ENCODE measurements at regions not wholly inside any gene's neighbourhood (a gene's known extent, or its start where the extent isn't known, plus 50 kb on each side); places are given as distances from the start of the nearest gene placed in this dataset.

- TF ChIP-seq CTCF (IDR thresholded peaks at IDR 0.05; ENCODE audit: low read depth, low read length) = no peak
- H3K4me3 ChIP-seq (ENCODE audit: low read depth, low read length) = no peak overlapping the region
These were observed 91.2 kb upstream of the MARCKS start for GRCh38 chr6:113765909-113766308.

GRCh38 chr6:113767985-113768384 lies 89.2 kb upstream of the MARCKS start:
- H3K4me3 ChIP-seq (ENCODE audit: low read depth, low read length) = no peak overlapping the region
- TF ChIP-seq CTCF (IDR thresholded peaks at IDR 0.05; ENCODE audit: low read depth, low read length) = no peak

GRCh38 chr6:113772961-113773360 lies 84.2 kb upstream of the MARCKS start:
- no peak for TF ChIP-seq CTCF (IDR thresholded peaks at IDR 0.05; ENCODE audit: low read depth, low read length)
- no peak overlapping the region for H3K4me3 ChIP-seq (ENCODE audit: low read depth, low read length)

- no peak overlapping the region for H3K4me3 ChIP-seq (ENCODE audit: low read depth, low read length)
- TF ChIP-seq CTCF (IDR thresholded peaks at IDR 0.05; ENCODE audit: low read depth, low read length) = no peak
These were observed 82.9 kb upstream of the MARCKS start for GRCh38 chr6:113774127-113774825.

- TF ChIP-seq CTCF (IDR thresholded peaks at IDR 0.05; ENCODE audit: low read depth, low read length) = no peak
- no peak overlapping the region for H3K4me3 ChIP-seq (ENCODE audit: low read depth, low read length)
These were observed 80.1 kb upstream of the MARCKS start for GRCh38 chr6:113776998-113777397.

- no peak for TF ChIP-seq CTCF (IDR thresholded peaks at IDR 0.05; ENCODE audit: low read depth, low read length)
- no peak overlapping the region for H3K4me3 ChIP-seq (ENCODE audit: low read depth, low read length)
These were observed 79.5 kb upstream of the MARCKS start for GRCh38 chr6:113777601-113778000.

- H3K4me3 ChIP-seq (ENCODE audit: low read depth, low read length) = no peak overlapping the region
- no peak for TF ChIP-seq CTCF (IDR thresholded peaks at IDR 0.05; ENCODE audit: low read depth, low read length)
These were observed 77.5 kb upstream of the MARCKS start for GRCh38 chr6:113779656-113780055.
